Activated B cell treated with CpG ODN at 0.5 μM for 24 hours (primary cell): ENCODE measurements at regions not wholly inside any gene's neighbourhood (a gene's known extent, or its start where the extent isn't known, plus 50 kb on each side); places are given as distances from the start of the nearest gene placed in this dataset.

Source experiments
- ATAC-seq: fragments of 200-7000 bp; cut with Tn5 transposase; one replicate; pipeline ENCODE4 v1.10.0; 2021; ENCODE audit warnings: low read depth, mild to moderate bottlenecking, moderate library complexity
- CTCF ChIA-PET: fragments of 350-600 bp; sonication (Branson Sonifier 250); formaldehyde crosslinking; loops from one replicate; lab custom pipeline; 2021; ENCODE audit warnings: antibody characterized with exemption; lab: Charles Lee
- POLR2A ChIA-PET: fragments of 350-600 bp; sonication (Branson Sonifier 250); formaldehyde crosslinking; loops from one replicate; lab custom pipeline; 2021; ENCODE audit warnings: antibody characterized with exemption; lab: Charles Lee
- DNase-seq: peaks from one replicate; pipeline ENCODE4 v3.0.0; 2022
- H3K27ac Mint-ChIP-seq: one replicate; pipeline ENCODE4 v1.8.0; 2020; ENCODE audit warnings: mixed read lengths
- H3K27me3 Mint-ChIP-seq: one replicate; pipeline ENCODE4 v1.8.0; 2021; ENCODE audit warnings: mixed read lengths
- H3K36me3 Mint-ChIP-seq: one replicate; pipeline ENCODE4 v1.8.0; 2021; ENCODE audit warnings: low read depth, mixed read lengths
- H3K4me1 Mint-ChIP-seq: one replicate; pipeline ENCODE4 v1.8.0; 2021; ENCODE audit warnings: mixed read lengths
- H3K4me3 Mint-ChIP-seq: one replicate; pipeline ENCODE4 v1.8.0; 2020; ENCODE audit warnings: mild to moderate bottlenecking, mixed read lengths
- H3K9me3 Mint-ChIP-seq: one replicate; pipeline ENCODE4 v1.8.0; 2020; ENCODE audit warnings: mixed read lengths
- CTCF ChIP-seq: fragments of 200-600 bp; IDR thresholded peaks from one replicate; pipeline ENCODE4 v1.8.0; 2022; ENCODE audit warnings: antibody characterized with exemption, mild to moderate bottlenecking
- intact Hi-C: fragments of 100-400 bp; cut with micrococcal nuclease; formaldehyde crosslinking; loops from one replicate; pipeline ENCODE4 v1.15.1; 2024

- no peak overlapping the region for H3K27ac Mint-ChIP-seq
- H3K9me3 Mint-ChIP-seq: no peaks in the 10 kb centered on the region
- H3K4me1 Mint-ChIP-seq: no peaks in the 10 kb centered on the region
- H3K27me3 Mint-ChIP-seq: peaks cover 4% of the 10 kb centered on the region
- TF ChIP-seq CTCF: no peak
- DNase-seq (no peak), ATAC-seq (no peak)
- no peaks in the 10 kb centered on the region for H3K36me3 Mint-ChIP-seq
- intact Hi-C loops: no loop called here
- CTCF ChIA-PET: no interaction called here
- POLR2A ChIA-PET: no interaction called here
- no peak overlapping the region for H3K4me3 Mint-ChIP-seq
Measured at GRCh38 chr1:201612645-201613044, 73.7 kb downstream of the NAV1 start.

- DNase-seq (no peak), ATAC-seq (no peak)
- TF ChIP-seq CTCF: no peak
- ChIA-PET CTCF (no interaction called here), POLR2A (no interaction called here)
- intact Hi-C loops: no loop called here
- no peaks in the 10 kb centered on the region for H3K36me3 Mint-ChIP-seq
- H3K27me3 Mint-ChIP-seq: peaks cover 4% of the 10 kb centered on the region
- H3K9me3 Mint-ChIP-seq: no peaks in the 10 kb centered on the region
- no peak overlapping the region for H3K27ac Mint-ChIP-seq
- H3K4me1 Mint-ChIP-seq: no peaks in the 10 kb centered on the region
- no peak overlapping the region for H3K4me3 Mint-ChIP-seq
Measured at GRCh38 chr1:201614262-201615015, 75.5 kb downstream of the NAV1 start.

- ChIA-PET CTCF (no interaction called here), POLR2A (no interaction called here)
- H3K27me3 Mint-ChIP-seq: peaks cover 4% of the 10 kb centered on the region
- H3K36me3 Mint-ChIP-seq: no peaks in the 10 kb centered on the region
- no peak for TF ChIP-seq CTCF
- no peak overlapping the region for H3K4me3 Mint-ChIP-seq
- intact Hi-C loops: no loop called here
- DNase-seq (no peak), ATAC-seq (no peak)
- H3K27ac Mint-ChIP-seq: no peak overlapping the region
- no peaks in the 10 kb centered on the region for H3K4me1 Mint-ChIP-seq
- no peaks in the 10 kb centered on the region for H3K9me3 Mint-ChIP-seq
Measured at GRCh38 chr1:201617157-201617556, 78.2 kb downstream of the NAV1 start.

- Mint-ChIP-seq H3K4me1 (no peaks in the 10 kb centered on the region), H3K9me3 (no peaks in the 10 kb centered on the region), H3K27me3 (peaks cover 4% of the 10 kb centered on the region), H3K4me3 (no peak overlapping the region), H3K27ac (no peak overlapping the region), H3K36me3 (no peaks in the 10 kb centered on the region)
- ATAC-seq (no peak), DNase-seq (no peak)
- no peak for TF ChIP-seq CTCF
- intact Hi-C loops: no loop called here
- ChIA-PET POLR2A (no interaction called here), CTCF (no interaction called here)
Measured at GRCh38 chr1:201618389-201618788, 79.5 kb downstream of the NAV1 start.

- ATAC-seq (no peak), DNase-seq (no peak)
- no peak overlapping the region for H3K4me3 Mint-ChIP-seq
- TF ChIP-seq CTCF: no peak
- H3K27me3 Mint-ChIP-seq: peaks cover 4% of the 10 kb centered on the region
- ChIA-PET POLR2A (no interaction called here), CTCF (interaction anchor here (0.6 kb wide), 1 partner anchor 346 kb away, joined by 3 read pairs; no protein-coding TSS in a partner anchor)
- H3K9me3 Mint-ChIP-seq: no peaks in the 10 kb centered on the region
- intact Hi-C loops: no loop called here
- H3K4me1 Mint-ChIP-seq: no peaks in the 10 kb centered on the region
- H3K36me3 Mint-ChIP-seq: no peaks in the 10 kb centered on the region
- H3K27ac Mint-ChIP-seq: no peak overlapping the region
Measured at GRCh38 chr1:201618905-201619304, 80.0 kb downstream of the NAV1 start.
